OCI-LY1 (cell line): ENCODE measurements at regions not wholly inside any gene's neighbourhood (a gene's known extent, or its start where the extent isn't known, plus 50 kb on each side); places are given as distances from the start of the nearest gene placed in this dataset.

ENCODE experiments used
- H2AFZ ChIP-seq: fragments of 200-600 bp; sonication (generic), shearing (Covaris generic); 2 replicates; pipeline ENCODE4 v1.6.0; 2014; ENCODE audit warnings: antibody characterized with exemption, mild to moderate bottlenecking, low read length
- H3F3A ChIP-seq: fragments of 200-600 bp; sonication (generic), shearing (Covaris generic); 2 replicates; pipeline ENCODE4 v1.6.0; 2014; ENCODE audit warnings: mild to moderate bottlenecking, antibody characterized with exemption, low read length, moderate library complexity; ENCODE audit not compliant: insufficient read depth
- H3K27ac ChIP-seq: fragments of 200-600 bp; sonication (generic); 2 replicates; pipeline ENCODE4 v1.5.1; 2014; ENCODE audit warnings: low read length, mixed run types, mild to moderate bottlenecking, low read depth; ENCODE audit not compliant: poor library complexity, severe bottlenecking
- H3K27me3 ChIP-seq: fragments of 200-600 bp; sonication (generic); 2 replicates; pipeline ENCODE4 v1.6.0; 2014; ENCODE audit warnings: antibody characterized with exemption, mild to moderate bottlenecking, low read length, moderate library complexity; ENCODE audit not compliant: insufficient read depth
- H3K36me3 ChIP-seq: fragments of 200-600 bp; sonication (generic); 2 replicates; pipeline ENCODE4 v1.6.1; 2014; ENCODE audit warnings: mild to moderate bottlenecking, antibody characterized with exemption, low read length, moderate library complexity, mixed read lengths; ENCODE audit not compliant: insufficient read depth
- H3K4me1 ChIP-seq: fragments of 200-600 bp; sonication (generic); 2 replicates; pipeline ENCODE4 v1.5.1; 2014; ENCODE audit warnings: mild to moderate bottlenecking, low read length, moderate library complexity; ENCODE audit not compliant: insufficient read depth, severe bottlenecking
- H3K4me2 ChIP-seq: fragments of 200-600 bp; sonication (generic), shearing (Covaris generic); 2 replicates; pipeline ENCODE4 v1.6.1; 2014; ENCODE audit warnings: low read length
- H3K4me3 ChIP-seq: fragments of 200-600 bp; sonication (generic); 2 replicates; pipeline ENCODE4 v1.5.1; 2014; ENCODE audit warnings: low read length, low read depth, mild to moderate bottlenecking, mixed read lengths; ENCODE audit not compliant: poor library complexity, severe bottlenecking
- H3K79me2 ChIP-seq: fragments of 200-600 bp; shearing (Covaris generic); 2 replicates; pipeline ENCODE4 v1.6.1; 2016; ENCODE audit warnings: mixed run types, low read length, mixed read lengths; ENCODE audit not compliant: insufficient read depth
- H3K9ac ChIP-seq: fragments of 200-600 bp; sonication (generic), shearing (Covaris generic); 2 replicates; pipeline ENCODE4 v1.6.1; 2014; ENCODE audit warnings: mild to moderate bottlenecking, low read length, mixed read lengths
- H3K9me2 ChIP-seq: fragments of 200-600 bp; sonication (generic), shearing (Covaris generic); 2 replicates; pipeline ENCODE4 v1.6.1; 2014; ENCODE audit warnings: low read depth, mild to moderate bottlenecking, low read length, mixed read lengths
- H3K9me3 ChIP-seq: fragments of 200-600 bp; shearing (Covaris generic); 2 replicates; pipeline ENCODE4 v1.6.1; 2014; ENCODE audit warnings: low read length, mixed read lengths
- H4K20me1 ChIP-seq: fragments of 200-600 bp; sonication (generic), shearing (Covaris generic); 2 replicates; pipeline ENCODE4 v1.6.0; 2016; ENCODE audit warnings: mild to moderate bottlenecking, low read length; ENCODE audit not compliant: insufficient read depth
- EZH2 ChIP-seq: fragments of 200-600 bp; sonication (generic), shearing (Covaris generic); IDR thresholded peaks from 2 replicates; pipeline ENCODE4 v1.8.0; 2017; ENCODE audit warnings: borderline replicate concordance, mixed run types, mild to moderate bottlenecking, antibody characterized with exemption, low read length, moderate library complexity, mixed read lengths
- TF ChIP-seq, protein P1 (sequence below): fragments of 200-600 bp; sonication (generic), shearing (Covaris generic); IDR thresholded peaks from 2 replicates; pipeline ENCODE4 v1.5.1; 2017; ENCODE audit warnings: mild to moderate bottlenecking, antibody characterized with exemption, low read length, moderate library complexity, mixed read lengths

- H3K79me2 ChIP-seq: no peaks in the 10 kb centered on the region
- H3K4me1 ChIP-seq: no peaks in the 10 kb centered on the region
- no peak overlapping the region for H3K9ac ChIP-seq
- no peaks in the 10 kb centered on the region for H3K27me3 ChIP-seq
- no peak for TF ChIP-seq EZH2
- TF ChIP-seq, protein P1, sequence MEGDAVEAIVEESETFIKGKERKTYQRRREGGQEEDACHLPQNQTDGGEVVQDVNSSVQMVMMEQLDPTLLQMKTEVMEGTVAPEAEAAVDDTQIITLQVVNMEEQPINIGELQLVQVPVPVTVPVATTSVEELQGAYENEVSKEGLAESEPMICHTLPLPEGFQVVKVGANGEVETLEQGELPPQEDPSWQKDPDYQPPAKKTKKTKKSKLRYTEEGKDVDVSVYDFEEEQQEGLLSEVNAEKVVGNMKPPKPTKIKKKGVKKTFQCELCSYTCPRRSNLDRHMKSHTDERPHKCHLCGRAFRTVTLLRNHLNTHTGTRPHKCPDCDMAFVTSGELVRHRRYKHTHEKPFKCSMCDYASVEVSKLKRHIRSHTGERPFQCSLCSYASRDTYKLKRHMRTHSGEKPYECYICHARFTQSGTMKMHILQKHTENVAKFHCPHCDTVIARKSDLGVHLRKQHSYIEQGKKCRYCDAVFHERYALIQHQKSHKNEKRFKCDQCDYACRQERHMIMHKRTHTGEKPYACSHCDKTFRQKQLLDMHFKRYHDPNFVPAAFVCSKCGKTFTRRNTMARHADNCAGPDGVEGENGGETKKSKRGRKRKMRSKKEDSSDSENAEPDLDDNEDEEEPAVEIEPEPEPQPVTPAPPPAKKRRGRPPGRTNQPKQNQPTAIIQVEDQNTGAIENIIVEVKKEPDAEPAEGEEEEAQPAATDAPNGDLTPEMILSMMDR: no peak
- no peaks in the 10 kb centered on the region for H3K9me2 ChIP-seq
- no peak overlapping the region for H3K4me2 ChIP-seq
- H3K27ac ChIP-seq: no peak overlapping the region
- H3K36me3 ChIP-seq: no peaks in the 10 kb centered on the region
- H3K9me3 ChIP-seq: no peaks in the 10 kb centered on the region
- no peaks in the 10 kb centered on the region for H4K20me1 ChIP-seq
- no peaks in the 10 kb centered on the region for H3F3A ChIP-seq
- no peak overlapping the region for H2AFZ ChIP-seq
- H3K4me3 ChIP-seq: no peak overlapping the region
Measured at GRCh38 chr2:7127156-7127555, 209.9 kb downstream of the RNF144A start.

DNA sequence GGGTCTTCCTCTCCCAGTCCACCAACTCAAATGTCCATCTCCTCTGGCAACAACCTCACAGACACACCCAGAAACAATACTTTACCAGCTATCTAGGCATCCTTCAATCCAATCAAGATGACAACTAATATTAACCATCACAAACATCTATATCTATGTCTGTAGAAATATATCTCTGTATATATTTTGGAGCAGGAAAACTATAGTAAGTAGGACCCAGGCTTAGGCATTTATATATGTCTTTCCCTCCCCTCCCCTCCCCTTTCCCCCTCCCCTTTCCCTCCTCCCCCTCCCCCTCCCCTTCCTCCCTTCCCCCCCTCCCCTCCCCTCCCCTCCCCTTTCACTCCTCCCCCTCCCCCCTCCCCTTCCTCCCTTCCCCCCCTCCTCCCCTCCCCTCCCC lies 210.5 kb downstream of the RNF144A start:
- Histone ChIP-seq H2AFZ (no peak overlapping the region), H3K9me2 (no peaks in the 10 kb centered on the region)
- TF ChIP-seq EZH2: no peak
- TF ChIP-seq, protein P1: no peak

DNA sequence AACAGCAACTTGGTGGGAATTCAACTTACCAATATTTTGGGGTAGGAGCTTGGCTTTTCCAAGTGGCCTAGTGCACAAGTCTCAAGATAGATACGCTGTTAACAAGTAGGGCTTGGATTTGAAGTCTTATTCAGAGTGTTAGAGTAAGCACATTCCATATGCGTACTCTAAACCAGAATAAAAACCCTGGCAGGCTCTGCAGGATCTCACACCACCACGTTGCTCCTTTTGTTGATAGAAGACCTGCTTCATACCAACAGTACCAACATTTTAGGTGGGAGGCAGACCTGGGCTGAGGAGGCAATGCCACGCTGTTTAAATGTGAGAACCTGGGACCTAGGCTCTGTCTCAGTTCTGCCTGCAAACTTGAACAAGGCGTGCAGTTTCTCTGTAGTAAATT lies 214.0 kb downstream of the RNF144A start:
- Histone ChIP-seq H3K79me2 (no peaks in the 10 kb centered on the region), H3K9me2 (no peaks in the 10 kb centered on the region), H3F3A (no peaks in the 10 kb centered on the region), H3K27ac (no peak overlapping the region), H3K9ac (no peak overlapping the region), H3K27me3 (no peaks in the 10 kb centered on the region), H2AFZ (no peak overlapping the region), H4K20me1 (no peaks in the 10 kb centered on the region), H3K9me3 (no peaks in the 10 kb centered on the region), H3K36me3 (no peaks in the 10 kb centered on the region), H3K4me3 (no peak overlapping the region), H3K4me2 (no peak overlapping the region), H3K4me1 (no peaks in the 10 kb centered on the region)
- TF ChIP-seq, protein P1: no peak
- no peak for TF ChIP-seq EZH2

More for the DNA sequence above, 210.5 kb downstream of the RNF144A start:
- Histone ChIP-seq H3K27me3 (no peaks in the 10 kb centered on the region), H3K9me3 (no peaks in the 10 kb centered on the region), H3K9ac (no peak overlapping the region), H3K36me3 (no peaks in the 10 kb centered on the region), H3K79me2 (no peaks in the 10 kb centered on the region), H3K4me2 (no peak overlapping the region), H4K20me1 (no peaks in the 10 kb centered on the region), H3K4me1 (no peaks in the 10 kb centered on the region), H3F3A (no peaks in the 10 kb centered on the region), H3K4me3 (no peak overlapping the region), H3K27ac (no peak overlapping the region)
